ENCODE measurements at regions not wholly inside any gene's neighbourhood (a gene's known extent, or its start where the extent isn't known, plus 50 kb on each side); places are given as distances from the start of the nearest gene placed in this dataset.
"Not testable (repeated sequence)": the region's sequence is repeated elsewhere in the genome, so short reads cannot be mapped to it uniquely, and the experiment has no call there.

DNA sequence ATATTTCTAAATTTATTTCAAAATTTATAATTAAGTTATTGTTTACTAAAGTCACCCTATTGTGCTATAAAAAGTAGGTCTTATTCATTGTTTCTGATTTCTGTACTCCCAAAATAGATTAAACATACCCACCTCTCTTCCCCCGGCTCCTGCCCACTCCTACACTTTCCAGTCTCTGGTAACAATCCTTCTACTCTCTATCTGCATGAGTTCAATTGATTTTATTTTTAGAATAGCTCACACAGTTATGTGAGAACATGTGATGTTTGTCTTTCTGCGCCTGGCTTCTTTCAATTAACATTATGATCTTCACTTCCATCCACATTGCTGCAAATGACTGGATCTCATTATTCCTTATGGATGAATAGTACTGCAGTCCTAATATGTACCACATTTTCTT lies 269.3 kb downstream of the ACTRT1 start:
- DNase-seq, result no peak

DNA sequence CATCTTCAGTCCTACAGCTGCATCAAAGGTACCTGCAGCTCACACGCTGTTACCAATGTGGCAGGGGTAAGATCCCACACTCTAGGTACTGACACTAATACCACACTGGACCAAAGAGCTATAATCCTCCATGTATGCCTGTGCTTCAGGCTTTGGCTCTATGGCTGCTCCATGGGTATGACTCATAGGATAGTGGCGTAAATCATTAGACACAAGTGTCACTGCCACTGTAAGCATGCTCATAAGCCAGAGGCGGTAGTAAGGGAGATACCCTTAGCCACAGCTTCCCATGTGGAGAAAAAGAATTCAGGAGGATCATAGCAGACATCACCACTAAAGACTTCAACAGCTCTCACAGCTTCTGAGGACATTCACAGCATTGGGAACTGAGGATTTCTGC lies 287.5 kb downstream of the ACTRT1 start:
- DNase-seq, result no peak

DNA sequence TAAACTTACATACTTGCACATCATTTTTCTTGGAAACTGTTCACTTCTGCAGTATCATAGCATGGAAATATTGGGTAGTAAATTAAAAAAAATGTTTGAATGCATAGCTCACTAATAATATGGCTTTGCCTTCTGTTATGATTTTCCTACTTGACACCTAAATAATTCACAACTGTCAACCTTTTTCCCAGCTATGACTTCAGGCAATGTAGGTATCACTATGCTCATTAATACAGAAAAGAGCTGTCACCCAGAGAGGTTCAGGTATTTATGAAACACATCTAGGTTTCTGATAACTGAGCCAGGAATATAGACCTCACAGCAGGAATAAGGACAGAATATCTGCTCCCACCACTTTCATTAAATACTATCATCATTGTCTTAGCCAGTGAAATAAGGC lies 289.5 kb downstream of the ACTRT1 start:
- no peak for DNase-seq

DNA sequence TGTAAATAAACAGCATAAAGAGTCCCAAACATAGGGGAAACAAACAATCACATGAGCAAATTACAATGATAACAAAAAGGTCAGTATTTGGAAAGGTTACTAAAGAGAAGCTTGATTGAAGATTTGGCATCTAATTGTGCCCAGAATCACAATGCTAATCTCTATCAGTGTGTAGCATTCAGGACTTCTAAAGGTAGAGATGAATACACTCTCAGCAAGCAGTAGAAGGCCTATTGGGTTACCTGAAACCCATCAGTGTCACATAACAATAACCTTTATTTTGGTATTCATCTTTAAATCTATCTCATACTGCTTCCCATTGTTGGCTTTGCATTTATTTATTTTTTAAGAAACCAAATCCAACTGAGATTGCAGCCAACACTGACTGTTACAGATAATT lies 319.5 kb downstream of the ACTRT1 start:
- no peak for DNase-seq

DNA sequence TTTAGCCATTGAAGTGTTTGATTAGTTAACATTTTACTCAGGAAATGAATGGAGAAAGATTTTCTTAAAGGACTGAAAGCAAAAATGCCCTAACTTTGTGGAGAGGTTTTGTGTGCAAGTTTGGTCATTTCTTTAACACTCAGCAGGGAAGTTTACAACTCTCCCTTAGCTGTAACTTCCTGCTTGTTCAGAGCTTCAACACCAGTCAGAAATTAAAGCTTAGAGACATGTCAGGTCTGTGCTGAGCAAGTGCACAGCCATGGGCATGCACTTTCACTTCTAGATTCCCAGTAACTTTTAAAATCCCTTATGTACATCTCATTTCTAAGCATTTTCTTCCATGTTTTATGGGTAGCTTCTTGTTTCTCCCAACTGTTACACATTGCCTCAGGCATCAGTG lies 326.0 kb downstream of the ACTRT1 start:
- no peak for DNase-seq

DNA sequence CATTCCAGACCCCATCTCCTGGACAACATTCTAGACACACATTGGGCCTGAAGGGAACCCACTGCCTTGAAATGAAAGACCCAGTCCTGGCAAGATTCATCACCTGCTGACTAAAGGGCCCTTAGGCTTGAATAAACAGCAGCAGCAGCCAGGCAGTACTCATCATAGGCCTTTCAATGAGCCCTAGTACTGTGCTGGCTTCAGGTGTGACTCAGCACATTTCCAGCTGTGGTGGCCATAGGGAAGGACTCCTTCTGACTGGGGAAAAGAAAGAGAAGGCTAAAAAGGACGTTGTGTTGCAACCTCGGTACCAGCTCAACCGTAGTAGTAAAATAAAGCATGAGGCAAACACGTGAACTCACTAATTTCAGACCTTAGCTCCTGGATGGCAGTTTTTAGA lies 344.0 kb downstream of the ACTRT1 start:
- no peak for DNase-seq

DNA sequence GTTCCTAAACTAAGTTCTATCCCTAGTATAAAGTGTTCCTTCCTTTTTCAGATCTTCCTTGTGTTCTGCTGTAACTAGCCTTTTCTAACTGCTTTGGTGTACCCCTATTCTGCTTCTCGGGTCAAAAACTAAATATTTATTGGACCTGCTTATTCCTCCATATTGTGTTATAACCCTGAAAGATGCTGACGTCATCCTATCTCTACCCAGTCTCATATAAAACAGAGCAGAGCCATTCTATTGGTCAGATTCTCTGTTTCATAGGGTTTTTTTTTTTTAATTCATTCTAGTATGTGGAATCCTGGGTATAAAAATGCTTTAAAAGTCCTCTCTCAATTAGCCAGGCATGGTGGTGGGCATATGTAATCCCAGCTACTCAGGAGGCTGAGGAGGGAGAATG lies 349.7 kb downstream of the ACTRT1 start:
- no peak for DNase-seq

DNA sequence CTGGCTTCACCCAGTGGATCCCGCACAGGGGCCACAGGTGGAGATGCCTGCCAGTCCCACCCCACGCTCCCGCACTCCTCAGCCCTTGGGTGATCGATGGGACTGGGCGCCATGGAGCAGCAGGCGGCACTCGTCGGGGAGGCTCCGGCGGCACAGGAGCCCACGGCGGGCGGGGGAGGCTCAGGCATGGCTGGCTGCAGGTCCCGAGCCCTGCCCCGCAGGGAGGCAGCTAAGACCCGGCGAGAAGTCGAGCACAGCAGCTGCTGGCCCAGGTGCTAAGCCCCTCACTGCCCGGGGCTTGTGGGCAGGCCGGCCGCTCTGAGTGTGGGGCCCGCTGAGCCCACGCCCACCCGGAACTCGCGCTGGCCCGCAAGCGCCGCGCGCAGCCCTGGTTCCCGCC lies 389.3 kb downstream of the ACTRT1 start:
- DNase-seq, result not testable (repeated sequence)

DNA sequence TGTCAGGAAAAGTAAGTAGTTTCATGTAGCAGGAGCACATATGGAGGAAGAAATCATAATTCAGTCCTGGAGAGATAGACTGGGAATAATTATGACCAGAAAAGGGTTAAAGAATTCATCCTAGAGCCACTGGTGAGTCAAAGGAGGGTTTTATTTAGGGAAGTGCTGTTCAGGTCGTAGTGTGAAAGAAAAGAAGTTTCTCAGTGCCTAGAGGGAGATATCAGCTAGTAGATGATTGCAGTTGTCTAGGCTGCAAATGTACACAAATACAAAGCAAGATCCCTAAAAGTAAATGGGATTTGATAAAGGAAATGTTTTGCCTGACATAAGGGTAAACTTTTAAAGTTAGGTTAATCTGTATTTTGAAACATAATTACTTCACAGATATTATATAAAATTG lies 403.2 kb downstream of the ACTRT1 start:
- no peak for DNase-seq

DNA sequence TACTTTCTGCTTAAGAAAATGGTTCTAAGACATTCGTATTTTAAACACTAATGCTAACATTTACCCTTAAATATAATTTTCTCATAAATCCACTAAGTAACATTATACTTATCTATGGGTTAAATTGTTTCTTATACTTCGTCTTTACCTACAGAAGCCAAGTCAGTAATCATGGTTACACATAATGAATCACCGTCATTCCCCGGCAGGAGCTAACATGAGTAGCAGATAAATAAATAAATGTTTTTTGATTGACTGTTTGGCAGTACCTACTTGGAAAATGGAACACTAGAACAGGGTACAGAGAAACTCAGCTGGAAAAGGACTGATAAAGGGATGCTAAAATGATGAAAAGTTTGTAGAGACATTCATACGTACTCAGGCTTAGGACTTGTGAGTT lies 430.4 kb downstream of the ACTRT1 start:
- DNase-seq, result no peak

DNA sequence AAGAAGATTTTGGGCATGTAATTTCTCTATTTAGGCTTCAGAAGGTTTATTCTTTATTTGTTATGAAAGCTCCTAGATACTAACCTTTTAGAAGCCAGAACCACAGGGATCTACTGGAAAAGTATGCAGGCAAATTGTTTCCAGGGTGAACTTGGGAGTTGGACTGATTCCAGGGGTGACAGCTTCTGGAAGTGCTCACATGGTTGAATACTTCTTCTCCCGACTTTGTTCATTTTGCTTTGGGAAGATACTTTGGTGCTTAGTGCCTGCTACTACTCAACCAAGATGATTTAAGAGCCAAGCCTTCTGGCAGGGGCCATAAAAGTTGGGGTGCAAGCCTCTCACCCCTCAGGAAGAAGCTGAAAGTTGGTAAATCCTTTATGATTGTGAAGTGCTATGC lies 445.6 kb downstream of the ACTRT1 start:
- DNase-seq, result no peak

DNA sequence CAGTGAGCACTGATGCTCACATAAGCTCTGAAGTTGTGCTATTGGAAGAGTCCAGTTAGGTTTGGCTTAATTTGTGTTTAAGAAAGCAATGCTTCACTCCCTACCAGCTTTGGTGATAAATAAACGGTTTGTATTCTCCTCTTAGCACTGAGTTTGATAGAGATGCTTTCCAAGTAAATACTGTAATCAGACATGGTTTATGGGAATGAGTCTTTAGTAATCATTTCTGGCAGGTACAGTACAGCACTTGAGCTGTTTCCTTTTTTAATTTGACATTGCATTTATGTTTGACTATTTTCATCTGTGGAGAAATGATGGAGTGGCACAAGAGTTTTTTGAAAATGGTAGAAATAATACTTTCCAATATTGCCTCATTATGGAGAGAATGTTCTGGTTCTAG lies 455.3 kb downstream of the ACTRT1 start:
- DNase-seq, result no peak

DNA sequence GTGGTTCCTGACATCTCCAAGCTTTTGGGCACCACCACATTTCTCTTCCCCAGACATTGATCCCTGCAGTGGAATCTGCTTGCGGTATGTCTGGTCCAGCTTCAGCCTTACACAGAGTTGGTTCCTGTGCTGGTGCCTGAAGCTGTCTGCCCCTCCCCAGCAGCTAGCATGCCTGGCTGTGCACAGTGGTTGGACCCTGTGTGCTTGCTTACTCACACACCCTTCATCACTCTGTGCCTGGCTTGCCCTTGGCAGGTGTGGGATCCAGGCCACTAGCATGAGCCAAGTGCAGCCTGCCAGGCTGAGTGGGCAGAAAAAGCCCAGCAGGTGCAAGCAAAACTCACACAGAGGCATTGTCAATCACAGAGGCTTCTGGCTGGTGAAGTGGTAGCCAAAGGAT lies 473.8 kb downstream of the ACTRT1 start:
- DNase-seq, result no peak

DNA sequence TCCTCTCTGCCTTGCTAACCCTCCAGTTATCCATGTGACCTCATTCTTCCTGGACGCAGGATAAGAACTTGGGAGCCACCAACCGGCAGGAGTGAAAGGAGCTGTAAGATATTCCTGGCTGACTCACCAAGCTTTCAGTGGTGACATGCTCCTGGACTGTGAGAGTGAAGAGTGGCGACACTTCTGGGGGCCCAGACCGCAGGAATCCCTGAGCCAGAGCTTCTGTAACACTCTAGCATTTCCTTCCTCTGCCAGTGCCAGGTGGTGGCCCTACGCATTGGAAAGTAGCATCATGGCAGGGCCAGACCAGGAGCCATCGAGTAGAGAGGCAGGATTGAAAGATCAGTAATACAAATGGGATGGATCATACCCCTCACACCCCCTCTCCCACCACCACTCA lies 474.3 kb downstream of the ACTRT1 start:
- no peak for DNase-seq

DNA sequence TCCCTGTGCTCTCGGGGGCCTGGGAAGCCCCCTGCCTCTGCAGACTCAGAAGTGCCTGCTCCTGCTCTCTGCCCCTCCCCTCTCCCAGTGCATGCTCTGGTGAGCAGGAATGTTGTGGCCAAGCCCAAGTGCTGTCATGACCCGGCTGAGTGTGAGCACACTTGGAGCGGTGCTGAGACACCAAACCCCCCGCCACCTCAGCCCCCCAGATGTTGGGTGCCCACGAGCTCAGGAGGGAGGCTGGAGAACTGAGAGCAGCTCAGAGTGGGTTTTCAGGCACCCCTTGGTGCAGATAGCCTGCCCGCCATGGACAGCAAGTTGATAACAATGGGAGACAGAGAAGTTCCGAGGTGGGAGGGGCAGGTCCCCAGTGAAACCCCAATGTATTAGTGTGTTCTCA lies 477.4 kb downstream of the ACTRT1 start:
- DNase-seq, result no peak

DNA sequence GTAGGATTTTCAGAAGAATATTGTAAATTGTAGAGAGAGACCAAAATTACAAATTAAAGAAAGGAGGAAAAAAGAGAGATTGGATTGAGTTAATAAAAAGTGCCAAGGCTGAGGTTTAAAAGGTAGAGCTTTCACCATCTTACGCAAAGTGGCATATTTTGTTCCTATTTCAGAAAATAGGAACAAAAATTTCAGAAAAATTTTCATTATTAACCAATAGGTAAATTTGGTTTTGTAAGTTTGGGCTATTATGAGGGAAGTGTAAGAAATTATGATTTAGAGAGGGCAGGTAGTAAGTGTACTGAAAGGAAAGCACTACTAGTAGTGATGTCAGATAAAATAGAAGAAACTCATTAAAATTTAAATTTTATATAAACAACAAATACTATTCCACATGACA lies 479.7 kb downstream of the ACTRT1 start:
- DNase-seq, result no peak

DNA sequence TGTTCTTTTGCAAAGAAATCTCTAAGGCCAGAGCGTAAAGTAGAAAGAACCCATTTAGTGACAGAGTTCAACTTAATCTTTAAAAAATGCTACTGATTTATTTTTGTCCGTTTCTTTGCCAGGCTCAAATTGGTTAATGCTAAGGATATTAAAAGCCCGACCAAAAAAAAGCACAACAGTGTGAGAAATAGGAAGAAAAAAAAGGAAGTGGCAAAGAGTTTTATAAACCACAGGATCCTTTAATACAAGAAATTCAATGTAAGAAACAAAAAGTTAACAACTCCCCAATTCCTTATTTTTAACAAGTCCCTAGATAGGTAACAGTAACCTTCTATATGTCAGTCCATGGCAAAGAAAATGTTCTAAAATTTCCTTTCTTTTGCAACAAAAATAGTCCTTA lies 480.4 kb downstream of the ACTRT1 start:
- no peak for DNase-seq

DNA sequence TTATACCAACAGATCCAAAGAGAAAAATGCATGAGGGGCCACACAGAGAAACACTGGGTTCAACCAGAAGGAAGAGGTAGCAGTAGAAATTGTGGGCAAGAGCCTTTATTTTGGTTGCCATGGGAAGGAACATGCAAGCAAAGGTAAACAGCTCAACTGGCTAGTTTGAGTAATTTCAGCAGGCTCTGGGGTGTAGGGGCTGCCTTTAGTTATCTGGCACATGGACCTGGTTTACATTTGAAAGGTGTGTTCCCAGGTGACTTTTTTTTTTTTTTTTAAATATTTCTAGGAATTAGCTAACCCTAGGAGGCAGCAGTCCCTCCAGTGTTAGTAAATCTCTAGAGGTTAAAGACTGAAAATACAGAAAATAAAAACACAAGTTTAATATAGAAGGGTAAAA lies 481.9 kb downstream of the ACTRT1 start:
- DNase-seq, result no peak

DNA sequence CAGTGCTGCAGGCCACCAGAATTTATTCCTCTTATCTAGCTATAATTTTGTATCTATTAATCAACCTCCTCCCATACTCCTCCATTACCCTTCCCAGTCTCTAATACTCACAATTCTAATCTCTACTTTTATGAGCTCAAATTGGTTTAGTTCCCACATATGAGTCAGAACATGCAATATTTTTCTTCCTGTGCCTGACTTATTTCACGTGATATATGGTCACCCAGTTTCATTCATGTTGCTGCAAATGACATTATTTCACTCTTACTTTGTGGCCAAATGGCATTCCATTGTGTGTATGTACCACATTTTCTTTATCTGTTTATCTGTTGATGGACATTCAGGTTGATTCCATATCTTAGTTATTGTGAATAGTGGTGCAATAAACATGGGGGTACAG lies 483.5 kb downstream of the ACTRT1 start:
- no peak for DNase-seq

DNA sequence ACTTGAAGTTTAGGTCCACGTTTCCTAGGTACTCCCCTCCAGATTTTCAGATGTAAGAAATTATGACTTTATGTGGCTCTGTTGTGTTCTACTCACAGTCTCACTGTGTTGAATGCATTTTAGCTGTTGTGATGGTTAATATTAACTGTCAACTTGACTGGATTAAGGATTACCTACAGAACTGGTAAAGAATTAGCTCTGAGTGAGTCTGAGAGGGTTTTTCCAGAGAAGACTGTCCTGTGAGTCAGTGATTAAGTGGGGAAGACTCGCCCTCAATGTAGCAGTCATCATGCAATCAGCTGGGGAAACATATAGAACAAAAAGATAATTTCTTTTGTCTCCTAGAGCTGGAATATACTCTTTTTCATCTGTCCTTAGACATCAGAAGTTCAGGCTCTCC lies 493.4 kb downstream of the ACTRT1 start:
- DNase-seq, result no peak

DNA sequence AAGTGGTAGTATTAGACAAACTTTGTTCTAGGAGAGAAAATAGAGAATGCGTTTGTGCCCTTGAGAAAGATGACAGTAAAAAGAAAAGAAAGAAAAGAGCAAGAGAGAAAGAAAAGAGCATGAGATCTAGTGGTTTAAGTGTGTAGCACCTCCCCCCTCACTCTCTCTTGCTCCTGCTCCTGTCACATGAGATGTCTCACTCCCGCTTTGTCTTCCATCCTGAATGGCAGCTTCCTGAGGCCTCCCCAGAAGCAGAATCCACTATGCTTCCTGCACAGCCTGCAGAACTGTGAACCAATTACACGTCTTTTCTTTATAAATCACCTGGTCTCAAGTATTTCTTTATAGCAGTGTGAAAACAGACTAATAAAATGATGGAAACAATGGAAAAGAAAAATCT lies 499.6 kb downstream of the ACTRT1 start:
- no peak for DNase-seq

DNA sequence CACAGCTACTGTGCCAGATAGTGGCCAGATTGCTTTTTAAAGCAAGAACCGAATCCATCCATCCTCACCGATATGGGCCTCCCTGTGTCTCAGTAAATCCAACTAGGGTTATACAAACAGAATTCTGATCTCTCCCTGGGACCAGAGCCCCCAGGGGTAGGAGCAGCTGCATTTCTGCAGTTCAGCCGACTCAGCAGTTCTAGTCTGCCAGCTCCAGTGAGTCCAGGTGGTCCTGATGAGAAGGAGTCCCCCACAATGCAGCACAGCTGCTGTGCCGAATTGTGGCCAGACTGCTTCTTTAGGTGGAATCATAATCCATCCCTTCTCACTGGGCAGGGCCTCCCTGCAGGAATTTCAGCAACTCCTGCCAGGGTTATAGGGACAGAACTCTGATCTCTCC lies 532.9 kb downstream of the ACTRT1 start:
- DNase-seq, result no peak

DNA sequence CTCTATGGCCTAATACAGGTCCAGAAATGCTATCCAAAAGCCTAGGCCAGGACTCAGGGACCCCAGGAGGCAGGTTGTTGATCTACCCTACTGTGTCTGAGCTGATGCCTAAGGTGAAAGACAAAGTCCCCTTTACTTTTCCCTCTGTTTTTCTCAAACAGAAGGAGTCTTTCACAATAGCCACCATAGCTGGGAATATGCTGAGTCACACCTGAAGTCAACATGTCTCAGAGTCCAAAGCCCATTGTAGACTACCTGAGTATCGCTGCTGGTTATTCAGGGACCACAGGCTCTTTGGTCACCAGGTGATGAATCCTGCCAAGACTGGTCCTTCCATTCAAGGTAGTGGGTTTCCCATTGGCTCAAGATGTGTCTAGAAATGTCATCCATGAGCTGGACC lies 562.2 kb downstream of the ACTRT1 start:
- DNase-seq, result no peak

DNA sequence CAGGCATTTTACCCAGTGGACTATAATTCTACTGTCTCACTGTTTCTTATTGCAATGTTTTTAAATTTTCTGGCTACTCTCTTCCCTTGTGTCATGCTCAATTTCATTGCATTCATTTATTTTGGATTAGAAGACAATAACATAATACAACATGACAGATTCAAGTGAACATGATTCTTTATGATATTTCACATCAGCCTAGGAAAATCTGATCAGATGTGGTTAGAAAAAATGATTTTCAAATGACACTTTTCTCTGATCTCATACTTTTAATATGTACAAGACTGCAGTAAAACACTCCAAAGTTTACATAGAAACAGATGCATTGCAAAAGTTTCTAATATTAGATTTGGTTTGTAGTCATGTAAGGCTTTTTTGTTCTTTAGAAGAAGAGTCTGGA lies 586.0 kb downstream of the ACTRT1 start:
- no peak for DNase-seq

DNA sequence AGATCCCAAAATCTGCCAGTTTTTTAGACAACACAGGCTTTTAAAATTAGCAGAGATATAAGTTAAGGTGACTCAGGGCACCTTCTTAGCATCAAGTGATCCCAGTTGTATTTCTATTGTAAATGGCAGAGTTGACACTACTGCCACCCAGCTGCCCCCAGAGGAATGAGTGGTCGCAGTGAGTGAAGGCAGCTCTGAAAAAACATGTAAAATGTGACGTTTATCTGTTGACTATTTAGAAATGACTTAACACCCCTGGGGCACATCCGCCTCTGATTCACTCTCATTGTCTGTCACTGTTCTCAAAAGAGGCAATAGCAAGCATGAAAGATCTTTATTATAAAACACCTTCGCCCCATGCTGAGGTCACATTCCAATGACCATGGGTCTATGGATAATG lies 592.4 kb downstream of the ACTRT1 start:
- peak; percentile 1 for DNase-seq

DNA sequence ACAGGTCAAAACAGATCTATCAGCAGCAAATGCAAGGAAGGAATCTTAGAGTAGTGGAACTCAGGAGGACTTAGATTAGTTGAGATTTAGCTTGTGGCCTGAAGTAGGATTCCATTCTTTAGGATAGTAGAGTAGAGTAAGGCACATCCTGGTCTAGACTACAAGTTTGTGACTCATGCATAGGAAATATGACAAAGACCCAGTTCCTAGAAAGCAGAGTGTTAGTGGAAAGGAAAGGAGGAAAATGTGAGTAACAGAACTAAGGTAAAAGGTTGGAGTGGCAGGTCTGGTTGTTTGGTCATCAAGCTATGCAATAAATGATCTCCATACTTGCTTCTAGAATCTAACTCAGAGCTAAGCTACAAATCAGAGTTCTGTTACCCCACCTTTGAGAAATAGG lies 595.0 kb downstream of the ACTRT1 start:
- no peak for DNase-seq

DNA sequence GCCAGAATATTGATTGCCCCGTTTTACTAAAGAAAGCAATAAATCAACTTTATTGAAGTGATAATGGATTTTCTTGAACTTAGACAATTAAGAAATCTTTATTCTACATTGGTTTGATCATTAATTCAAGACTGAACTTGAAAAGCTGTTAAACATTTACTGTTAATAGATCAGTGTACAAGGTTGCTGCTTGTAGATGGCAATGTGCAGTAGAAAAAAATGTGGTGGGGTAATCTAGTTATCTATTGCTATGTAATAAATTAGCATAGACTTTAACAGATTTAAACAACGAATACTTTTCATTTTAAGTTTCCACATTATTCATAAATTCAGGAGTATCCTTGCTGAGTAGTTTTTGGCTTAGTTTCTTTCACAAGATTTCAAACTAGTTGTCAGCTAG lies 612.5 kb downstream of the ACTRT1 start:
- DNase-seq, result no peak

All from NCI-H82 (cell line).